SK-N-SH (cell line): ENCODE measurements at regions not wholly inside any gene's neighbourhood (a gene's known extent, or its start where the extent isn't known, plus 50 kb on each side); places are given as distances from the start of the nearest gene placed in this dataset.

ENCODE experiments used
- CTCF ChIA-PET: fragments of 300-600, 350-600 bp; formaldehyde crosslinking; extraction: SDS; loops from one replicate; lab custom pipeline; 2021; lab: Yijun Ruan, JAX
- POLR2A ChIA-PET: fragments of 350-600 bp; sonication (Branson Sonifier 250); formaldehyde crosslinking; extraction: SDS; loops from one replicate; lab custom pipeline; 2020; ENCODE audit warnings: antibody characterized with exemption, inconsistent platforms; lab: Yijun Ruan, JAX
- DNase-seq: peaks from one replicate; pipeline ENCODE4 v3.0.0; 2012
- H2AFZ ChIP-seq: fragments of 200-600 bp; sonication (generic); 2 replicates; pipeline ENCODE4 v1.8.1; 2016; ENCODE audit warnings: antibody characterized with exemption, mild to moderate bottlenecking, low read depth
- H3F3A ChIP-seq: fragments of 200-600 bp; sonication (generic); replicated peaks from 2 replicates; pipeline ENCODE3; 2016; ENCODE audit warnings: antibody characterized with exemption, mild to moderate bottlenecking; ENCODE audit not compliant: insufficient read depth
- H3K27ac ChIP-seq, 2 experiments: fragments of 200-500 bp in 1 of 2; fragments of 200-600 bp in 1 of 2; sonication (Bioruptor generic) in 1 of 2; sonication (generic), shearing (Covaris generic) in 1 of 2; 2 replicates each; pipeline versions ENCODE4 v1.5.1 to v1.6.1; 2014 to 2016; ENCODE audit warnings: low read depth in 2 of 2, inconsistent platforms in 1 of 2, low read length in 1 of 2, mild to moderate bottlenecking in 1 of 2, mixed read lengths in 1 of 2
- H3K27me3 ChIP-seq: fragments of 200-600 bp; sonication (generic), shearing (Covaris generic); 2 replicates; pipeline ENCODE4 v1.6.1; 2016; ENCODE audit warnings: mixed run types; ENCODE audit not compliant: insufficient read depth
- H3K36me3 ChIP-seq, 2 experiments: fragments of 200-500 bp in 1 of 2; fragments of 200-600 bp in 1 of 2; sonication (Bioruptor generic) in 1 of 2; sonication (generic) in 1 of 2; replicated peaks in 1 of 2; 2 replicates each; pipeline versions ENCODE3 to v1.5.1; 2014 to 2016; ENCODE audit warnings: low read length in 1 of 2, mild to moderate bottlenecking in 1 of 2; ENCODE audit not compliant: insufficient read depth in 2 of 2, control insufficient read depth in 1 of 2
- H3K4me1 ChIP-seq, 2 experiments: fragments of 200-500 bp in 1 of 2; fragments of 200-600 bp in 1 of 2; sonication (Bioruptor generic) in 1 of 2; sonication (generic), shearing (Covaris generic) in 1 of 2; 2 replicates each; pipeline versions ENCODE4 v1.5.1 to v1.6.1; 2014 to 2016; ENCODE audit warnings: low read depth in 1 of 2, low read length in 1 of 2, mixed run types in 1 of 2; ENCODE audit not compliant: insufficient read depth in 2 of 2, control insufficient read depth in 1 of 2
- H3K4me2 ChIP-seq: fragments of 200-600 bp; sonication (generic), shearing (Covaris generic); 2 replicates; pipeline ENCODE4 v1.6.1; 2017; ENCODE audit warnings: mixed run types
- H3K4me3 ChIP-seq, 2 experiments: fragments of 200-500 bp in 1 of 2; fragments of 200-600 bp in 1 of 2; sonication (Bioruptor generic) in 1 of 2; sonication (generic), shearing (Covaris generic) in 1 of 2; 2 replicates each; pipeline versions ENCODE4 v1.5.1 to v1.8.1; 2014 to 2016; ENCODE audit warnings: low read depth in 2 of 2, inconsistent platforms in 1 of 2, low read length in 1 of 2, mild to moderate bottlenecking in 1 of 2, mixed read lengths in 1 of 2, moderate library complexity in 1 of 2
- H3K79me2 ChIP-seq: fragments of 200-600 bp; sonication (generic); 2 replicates; pipeline ENCODE4 v1.8.1; 2017; ENCODE audit warnings: mild to moderate bottlenecking; ENCODE audit not compliant: insufficient read depth
- H3K9ac ChIP-seq: fragments of 200-600 bp; sonication (generic); 2 replicates; pipeline ENCODE4 v1.6.1; 2017; ENCODE audit warnings: mixed run types
- H3K9me2 ChIP-seq: fragments of 200-600 bp; sonication (generic); 2 replicates; pipeline ENCODE4 v1.6.1; 2017; ENCODE audit warnings: mixed run types
- H3K9me3 ChIP-seq: fragments of 200-600 bp; sonication (generic); 2 replicates; pipeline ENCODE4 v1.6.1; 2017; ENCODE audit warnings: mixed run types, mild to moderate bottlenecking, moderate library complexity
- H4K20me1 ChIP-seq: fragments of 200-600 bp; sonication (generic); 2 replicates; pipeline ENCODE4 v1.6.1; 2017; ENCODE audit warnings: mild to moderate bottlenecking, mixed run types; ENCODE audit not compliant: insufficient read depth
- CTCF ChIP-seq: fragments of 200-600 bp; sonication (generic); IDR thresholded peaks from 2 replicates; pipeline ENCODE4 v1.6.1; 2017; ENCODE audit warnings: antibody characterized with exemption, mild to moderate bottlenecking, moderate library complexity
- GABPA ChIP-seq: IDR thresholded peaks from 2 replicates; pipeline ENCODE4 v1.4.0; 2012; ENCODE audit warnings: low read depth, mild to moderate bottlenecking
- IRF3 ChIP-seq: fragments of 150-350 bp; IDR thresholded peaks from 2 replicates; pipeline ENCODE4 v1.6.1; 2016; ENCODE audit warnings: mild to moderate bottlenecking, low read depth, low read length
- MEF2A ChIP-seq: IDR thresholded peaks from 2 replicates; pipeline ENCODE4 v1.4.0; 2012; ENCODE audit warnings: low read depth, borderline replicate concordance
- MXI1 ChIP-seq: IDR thresholded peaks from 2 replicates; pipeline ENCODE4 v1.6.1; 2012; ENCODE audit warnings: mild to moderate bottlenecking, low read depth, low read length, improper control_type of control experiment
- RCOR1 ChIP-seq: fragments of 150-350 bp; IDR thresholded peaks from 2 replicates; pipeline ENCODE4 v1.6.1; 2017; ENCODE audit warnings: antibody characterized with exemption, low read length
- SMC3 ChIP-seq: IDR thresholded peaks from 2 replicates; pipeline ENCODE4 v1.6.1; 2012; ENCODE audit warnings: low read depth, low read length, improper control_type of control experiment
- TAF1 ChIP-seq: IDR thresholded peaks from 2 replicates; pipeline ENCODE4 v1.6.1; 2012; ENCODE audit warnings: low read depth, mild to moderate bottlenecking, low read length, moderate library complexity, borderline replicate concordance
- TCF12 ChIP-seq: IDR thresholded peaks from 2 replicates; pipeline ENCODE4 v1.4.0; 2012
- TEAD4 ChIP-seq: IDR thresholded peaks from 2 replicates; pipeline ENCODE4 v1.4.0; 2012; ENCODE audit warnings: mild to moderate bottlenecking, borderline replicate concordance; ENCODE audit not compliant: insufficient read depth
- WGBS: methylation state at CpG from one replicate; pipeline ENCODE4 v1.1.6; 2017; ENCODE audit warnings: low lambda C conversion rate; 5-methylcytosine and 5-hydroxymethylcytosine counted together

GRCh38 chr1:48107516-48107915 is 110.3 kb upstream of the TRABD2B start:
- ChIA-PET POLR2A (no interaction called here), CTCF (interaction anchor here (1.5 to 6.0 kb wide), 3 partner anchors 14 to 391 kb away, joined by 4 to 76 read pairs (median 18); no protein-coding TSS in a partner anchor)
- Histone ChIP-seq H3K4me3 (no peak overlapping the region), H4K20me1 (0 out of 2 replicates have a peak, but pooled peaks cover 2% of the 10 kb centered on the region), H2AFZ (no peak overlapping the region), H3F3A (no peaks in the 10 kb centered on the region), H3K4me1 (no peaks in the 10 kb centered on the region), H3K27ac (no peak overlapping the region), H3K9me3 (no peaks in the 10 kb centered on the region), H3K27me3 (no peaks in the 10 kb centered on the region), H3K9me2 (no peaks in the 10 kb centered on the region), H3K79me2 (no peaks in the 10 kb centered on the region), H3K9ac (no peak overlapping the region), H3K4me2 (no peak overlapping the region), H3K36me3 (no peaks in the 10 kb centered on the region)
- WGBS = 41% methylated on average over 3 of the region's 3 CpGs
- DNase-seq = no peak
- TF ChIP-seq MEF2A = no peak

GRCh38 chr1:48106049-48106448 is 108.9 kb upstream of the TRABD2B start:
- WGBS = 28% methylated on average over 2 of the region's 2 CpGs
- H3K4me2 ChIP-seq = no peak overlapping the region
- H3K9me2 ChIP-seq = no peaks in the 10 kb centered on the region
- ChIA-PET CTCF (interaction anchor here (1.5 to 6.0 kb wide), 3 partner anchors 13 to 392 kb away, joined by 4 to 76 read pairs (median 18); no protein-coding TSS in a partner anchor), POLR2A (no interaction called here)
- H3K27me3 ChIP-seq = no peaks in the 10 kb centered on the region
- H3K36me3 ChIP-seq = no peaks in the 10 kb centered on the region
- no peaks in the 10 kb centered on the region for H3K79me2 ChIP-seq
- no peaks in the 10 kb centered on the region for H3K9me3 ChIP-seq
- H4K20me1 ChIP-seq = 0 out of 2 replicates have a peak, but pooled peaks cover 2% of the 10 kb centered on the region
- no peaks in the 10 kb centered on the region for H3K4me1 ChIP-seq
- DNase-seq = no peak
- H3K27ac ChIP-seq = no peak overlapping the region
- H3F3A ChIP-seq = no peaks in the 10 kb centered on the region
- H3K9ac ChIP-seq = no peak overlapping the region
- no peak overlapping the region for H2AFZ ChIP-seq
- no peak overlapping the region for H3K4me3 ChIP-seq
- no peak for TF ChIP-seq CTCF
- no peak for TF ChIP-seq MEF2A
- no peak for TF ChIP-seq TEAD4
- TF ChIP-seq TCF12 = no peak
- TF ChIP-seq GABPA = no peak
- TF ChIP-seq TAF1 = no peak
- TF ChIP-seq IRF3 = no peak
- TF ChIP-seq RCOR1 = no peak
- no peak for TF ChIP-seq MXI1
- no peak for TF ChIP-seq SMC3
